ENCODE measurements at regions not wholly inside any gene's neighbourhood (a gene's known extent, or its start where the extent isn't known, plus 50 kb on each side); places are given as distances from the start of the nearest gene placed in this dataset.
A peak's percentile ranks its signal among the peaks of the same experiment; 100 is the strongest.

DNA sequence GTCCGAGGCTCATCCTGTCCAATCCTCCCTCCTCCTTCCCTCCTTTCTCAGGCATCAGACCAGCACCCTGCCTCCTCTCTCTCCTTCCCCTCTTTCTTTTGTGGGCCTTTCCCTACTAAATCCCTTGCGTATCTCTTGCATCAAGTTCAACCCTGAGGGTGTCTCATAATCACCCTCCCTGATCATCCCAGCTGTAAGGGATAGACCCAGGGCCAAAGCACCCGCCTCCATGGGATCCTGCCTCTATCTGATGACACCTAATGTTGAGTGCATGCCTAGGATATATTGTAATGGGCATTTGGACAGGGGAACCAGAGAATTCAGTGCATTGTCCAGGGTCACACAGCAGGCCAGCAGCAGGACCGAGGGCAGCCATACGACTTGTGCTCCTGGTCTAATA, 84.9 kb downstream of the PHETA1 start:
- ChIA-PET CTCF (interaction anchor here (1.0 to 3.4 kb wide), 6 partner anchors 9 to 248 kb away, joined by 4 to 42 read pairs (median 8); no protein-coding TSS in a partner anchor), POLR2A (no interaction called here)
- peaks cover 20% of the 10 kb centered on the region for H3K4me1 Mint-ChIP-seq
- H3K27ac Mint-ChIP-seq: peak overlapping the region; percentile 24; the same call in 1 of the 2 replicates
- peaks cover 12% of the 10 kb centered on the region for H3K9me3 Mint-ChIP-seq
- DNase-seq (ENCODE audit: low spot score) (no peak), ATAC-seq (no peak)
- TF ChIP-seq, protein P1, sequence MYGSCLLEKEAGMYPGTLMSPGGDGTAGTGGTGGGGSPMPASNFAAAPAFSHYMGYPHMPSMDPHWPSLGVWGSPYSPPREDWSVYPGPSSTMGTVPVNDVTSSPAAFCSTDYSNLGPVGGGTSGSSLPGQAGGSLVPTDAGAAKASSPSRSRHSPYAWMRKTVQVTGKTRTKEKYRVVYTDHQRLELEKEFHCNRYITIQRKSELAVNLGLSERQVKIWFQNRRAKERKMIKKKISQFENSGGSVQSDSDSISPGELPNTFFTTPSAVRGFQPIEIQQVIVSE (CRISPR knock-in tag; IDR thresholded peaks at IDR 0.05; ENCODE audit: borderline replicate concordance): no peak
- TF ChIP-seq ERG (CRISPR knock-in tag; IDR thresholded peaks at IDR 0.05): no peak
- H3K27me3 Mint-ChIP-seq (ENCODE audit: low read depth): no peaks in the 10 kb centered on the region
- H3K4me3 Mint-ChIP-seq: no peak overlapping the region
- peaks cover 8% of the 10 kb centered on the region for H3K36me3 Mint-ChIP-seq

- Mint-ChIP-seq H3K27ac (no peak overlapping the region), H3K4me3 (no peak overlapping the region), H3K4me1 (peaks cover 20% of the 10 kb centered on the region), H3K36me3 (peaks cover 8% of the 10 kb centered on the region), H3K27me3 (ENCODE audit: low read depth) (no peaks in the 10 kb centered on the region), H3K9me3 (peaks cover 12% of the 10 kb centered on the region)
- POLR2A ChIA-PET: no interaction called here
- no peak for ATAC-seq
- CTCF ChIA-PET: interaction anchor here (1.0 to 2.6 kb wide), 3 partner anchors 9 to 248 kb away, joined by 4 to 22 read pairs (median 10); no protein-coding TSS in a partner anchor
- TF ChIP-seq SMAD4 (CRISPR knock-in tag; IDR thresholded peaks at IDR 0.05): no peak
- TF ChIP-seq OVOL2 (CRISPR knock-in tag; IDR thresholded peaks at IDR 0.05; ENCODE audit: borderline replicate concordance): no peak
- TF ChIP-seq, protein P1 (CRISPR knock-in tag; IDR thresholded peaks at IDR 0.05; ENCODE audit: borderline replicate concordance): no peak
- no peak for TF ChIP-seq GABPB1 (CRISPR knock-in tag; IDR thresholded peaks at IDR 0.05)
- no peak for TF ChIP-seq ATF3 (CRISPR knock-in tag; conservative IDR thresholded peaks at IDR 0.05)
- TF ChIP-seq ZNF671 (CRISPR knock-in tag; IDR thresholded peaks at IDR 0.05): no peak
- no peak for TF ChIP-seq ATF6 (CRISPR knock-in tag; IDR thresholded peaks at IDR 0.05)
- DNase-seq (ENCODE audit: low spot score): no peak
These were observed 85.4 kb downstream of the PHETA1 start for GRCh38 chr12:111283521-111283920.

GRCh38 chr12:111277570-111277969, 91.3 kb downstream of the PHETA1 start:
- H3K27me3 Mint-ChIP-seq (ENCODE audit: low read depth): no peaks in the 10 kb centered on the region
- ChIA-PET POLR2A (no interaction called here), CTCF (interaction anchor here (0.5 to 1.6 kb wide), 2 partner anchors 10 to 21 kb away, joined by 5 to 6 read pairs; no protein-coding TSS in a partner anchor)

More at GRCh38 chr12:111277570-111277969, 91.3 kb downstream of the PHETA1 start:
- Mint-ChIP-seq H3K9me3 (peaks cover 24% of the 10 kb centered on the region), H3K27ac (no peak overlapping the region; the same call in 1 of the 2 replicates), H3K4me1 (peaks cover 3% of the 10 kb centered on the region; the same call in 1 of the 2 replicates), H3K36me3 (peaks cover 8% of the 10 kb centered on the region), H3K4me3 (no peak overlapping the region)
- no peak for ATAC-seq
- TF ChIP-seq MYBL2 (CRISPR knock-in tag; IDR thresholded peaks at IDR 0.05): no peak
- no peak for TF ChIP-seq TEAD1 (CRISPR knock-in tag; IDR thresholded peaks at IDR 0.05)
- TF ChIP-seq, protein P2, sequence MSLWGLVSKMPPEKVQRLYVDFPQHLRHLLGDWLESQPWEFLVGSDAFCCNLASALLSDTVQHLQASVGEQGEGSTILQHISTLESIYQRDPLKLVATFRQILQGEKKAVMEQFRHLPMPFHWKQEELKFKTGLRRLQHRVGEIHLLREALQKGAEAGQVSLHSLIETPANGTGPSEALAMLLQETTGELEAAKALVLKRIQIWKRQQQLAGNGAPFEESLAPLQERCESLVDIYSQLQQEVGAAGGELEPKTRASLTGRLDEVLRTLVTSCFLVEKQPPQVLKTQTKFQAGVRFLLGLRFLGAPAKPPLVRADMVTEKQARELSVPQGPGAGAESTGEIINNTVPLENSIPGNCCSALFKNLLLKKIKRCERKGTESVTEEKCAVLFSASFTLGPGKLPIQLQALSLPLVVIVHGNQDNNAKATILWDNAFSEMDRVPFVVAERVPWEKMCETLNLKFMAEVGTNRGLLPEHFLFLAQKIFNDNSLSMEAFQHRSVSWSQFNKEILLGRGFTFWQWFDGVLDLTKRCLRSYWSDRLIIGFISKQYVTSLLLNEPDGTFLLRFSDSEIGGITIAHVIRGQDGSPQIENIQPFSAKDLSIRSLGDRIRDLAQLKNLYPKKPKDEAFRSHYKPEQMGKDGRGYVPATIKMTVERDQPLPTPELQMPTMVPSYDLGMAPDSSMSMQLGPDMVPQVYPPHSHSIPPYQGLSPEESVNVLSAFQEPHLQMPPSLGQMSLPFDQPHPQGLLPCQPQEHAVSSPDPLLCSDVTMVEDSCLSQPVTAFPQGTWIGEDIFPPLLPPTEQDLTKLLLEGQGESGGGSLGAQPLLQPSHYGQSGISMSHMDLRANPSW (CRISPR knock-in tag; conservative IDR thresholded peaks at IDR 0.05; ENCODE audit: low read depth): no peak
- no peak for TF ChIP-seq ZNF138 (CRISPR knock-in tag; conservative IDR thresholded peaks at IDR 0.05)
- TF ChIP-seq KAT7 (CRISPR knock-in tag; IDR thresholded peaks at IDR 0.05; ENCODE audit: borderline replicate concordance): no peak
- TF ChIP-seq, protein P3, sequence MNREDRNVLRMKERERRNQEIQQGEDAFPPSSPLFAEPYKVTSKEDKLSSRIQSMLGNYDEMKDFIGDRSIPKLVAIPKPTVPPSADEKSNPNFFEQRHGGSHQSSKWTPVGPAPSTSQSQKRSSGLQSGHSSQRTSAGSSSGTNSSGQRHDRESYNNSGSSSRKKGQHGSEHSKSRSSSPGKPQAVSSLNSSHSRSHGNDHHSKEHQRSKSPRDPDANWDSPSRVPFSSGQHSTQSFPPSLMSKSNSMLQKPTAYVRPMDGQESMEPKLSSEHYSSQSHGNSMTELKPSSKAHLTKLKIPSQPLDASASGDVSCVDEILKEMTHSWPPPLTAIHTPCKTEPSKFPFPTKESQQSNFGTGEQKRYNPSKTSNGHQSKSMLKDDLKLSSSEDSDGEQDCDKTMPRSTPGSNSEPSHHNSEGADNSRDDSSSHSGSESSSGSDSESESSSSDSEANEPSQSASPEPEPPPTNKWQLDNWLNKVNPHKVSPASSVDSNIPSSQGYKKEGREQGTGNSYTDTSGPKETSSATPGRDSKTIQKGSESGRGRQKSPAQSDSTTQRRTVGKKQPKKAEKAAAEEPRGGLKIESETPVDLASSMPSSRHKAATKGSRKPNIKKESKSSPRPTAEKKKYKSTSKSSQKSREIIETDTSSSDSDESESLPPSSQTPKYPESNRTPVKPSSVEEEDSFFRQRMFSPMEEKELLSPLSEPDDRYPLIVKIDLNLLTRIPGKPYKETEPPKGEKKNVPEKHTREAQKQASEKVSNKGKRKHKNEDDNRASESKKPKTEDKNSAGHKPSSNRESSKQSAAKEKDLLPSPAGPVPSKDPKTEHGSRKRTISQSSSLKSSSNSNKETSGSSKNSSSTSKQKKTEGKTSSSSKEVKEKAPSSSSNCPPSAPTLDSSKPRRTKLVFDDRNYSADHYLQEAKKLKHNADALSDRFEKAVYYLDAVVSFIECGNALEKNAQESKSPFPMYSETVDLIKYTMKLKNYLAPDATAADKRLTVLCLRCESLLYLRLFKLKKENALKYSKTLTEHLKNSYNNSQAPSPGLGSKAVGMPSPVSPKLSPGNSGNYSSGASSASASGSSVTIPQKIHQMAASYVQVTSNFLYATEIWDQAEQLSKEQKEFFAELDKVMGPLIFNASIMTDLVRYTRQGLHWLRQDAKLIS (CRISPR knock-in tag; IDR thresholded peaks at IDR 0.05; ENCODE audit: borderline replicate concordance): no peak
- TF ChIP-seq ZNF232 (CRISPR knock-in tag; IDR thresholded peaks at IDR 0.05): no peak
- no peak for TF ChIP-seq EMX1 (CRISPR knock-in tag; IDR thresholded peaks at IDR 0.05)
- no peak for TF ChIP-seq USF1 (CRISPR knock-in tag; IDR thresholded peaks at IDR 0.05)
- no peak for TF ChIP-seq JUN (CRISPR knock-in tag; IDR thresholded peaks at IDR 0.05)
- DNase-seq (ENCODE audit: low spot score): no peak
